ENCODE measurements at regions not wholly inside any gene's neighbourhood (a gene's known extent, or its start where the extent isn't known, plus 50 kb on each side); places are given as distances from the start of the nearest gene placed in this dataset.

DNA sequence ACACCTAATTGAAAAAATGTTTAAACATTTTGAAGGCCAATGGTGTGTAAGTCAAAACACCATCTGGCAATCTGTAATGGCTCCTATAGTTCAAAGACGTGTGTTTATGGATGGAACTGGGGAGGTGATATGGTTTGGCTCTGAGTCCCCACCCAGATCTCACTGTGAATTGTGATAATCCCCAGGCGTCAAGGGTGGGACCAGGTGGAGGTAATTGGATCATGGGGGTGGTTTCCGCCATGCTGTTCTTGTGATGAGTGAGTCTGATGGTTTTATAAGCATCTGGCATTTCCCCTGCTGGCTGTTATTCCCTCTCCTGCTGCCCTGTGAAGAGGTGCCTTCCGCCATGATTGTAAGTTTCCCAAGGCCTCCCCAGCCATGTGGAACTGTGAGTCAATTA is 52.2 kb downstream of the ADRA2C start:
- no peak for DNase-seq (ENCODE audit: low spot score in 2 of 2)
- Mint-ChIP-seq H3K27ac (no peak overlapping the region), H3K36me3 (no peaks in the 10 kb centered on the region), H3K9me3 (no peaks in the 10 kb centered on the region)
- no peak for ATAC-seq

- ATAC-seq (no peak), DNase-seq (ENCODE audit: low spot score in 2 of 2) (no peak)
- Mint-ChIP-seq H3K9me3 (no peaks in the 10 kb centered on the region), H3K27ac (no peak overlapping the region), H3K36me3 (no peaks in the 10 kb centered on the region)
Observed at GRCh38 chr4:3819210-3819919, 53.2 kb downstream of the ADRA2C start.

DNA sequence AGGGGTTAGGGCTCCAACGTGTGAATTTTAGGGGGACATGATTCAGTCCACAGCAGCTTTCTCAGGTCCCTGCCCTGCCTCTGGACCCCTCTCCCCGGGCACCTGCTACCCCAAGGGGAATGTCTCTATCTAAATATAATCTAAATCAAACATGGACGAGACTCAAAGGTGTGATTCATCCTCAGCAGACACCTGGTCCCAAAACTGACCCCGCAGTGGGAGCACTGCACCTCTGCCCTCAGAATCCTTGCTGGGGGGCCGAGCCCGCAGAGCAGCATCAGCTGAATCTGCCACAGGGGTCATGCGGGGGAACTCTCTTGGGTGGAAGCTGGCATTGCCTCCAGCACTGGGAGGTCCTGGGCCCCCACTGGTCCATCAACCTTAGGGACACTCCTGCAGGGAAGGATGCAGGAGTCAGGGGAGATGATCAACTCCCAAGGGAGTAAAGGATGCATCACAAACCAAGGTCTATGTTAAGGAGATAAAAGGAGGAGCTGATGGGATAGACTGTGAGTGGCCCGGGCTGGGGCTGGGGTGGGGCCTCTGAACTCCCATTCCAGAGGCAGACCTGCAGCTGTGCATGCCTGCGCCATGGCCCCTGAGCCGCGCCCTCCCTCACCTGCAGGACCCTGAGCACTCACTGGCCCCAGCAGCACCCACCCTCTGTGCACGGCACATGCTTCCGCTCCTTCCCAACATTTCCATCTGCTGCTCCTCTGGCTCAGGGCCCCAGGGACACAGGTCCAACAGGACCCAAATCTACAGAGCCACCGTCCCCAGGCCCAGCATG is 54.0 kb downstream of the ADRA2C start:
- Mint-ChIP-seq H3K36me3 (no peaks in the 10 kb centered on the region), H3K27ac (no peak overlapping the region), H3K9me3 (no peaks in the 10 kb centered on the region)
- ATAC-seq = no peak
- no peak for DNase-seq (ENCODE audit: low spot score in 2 of 2)

DNA sequence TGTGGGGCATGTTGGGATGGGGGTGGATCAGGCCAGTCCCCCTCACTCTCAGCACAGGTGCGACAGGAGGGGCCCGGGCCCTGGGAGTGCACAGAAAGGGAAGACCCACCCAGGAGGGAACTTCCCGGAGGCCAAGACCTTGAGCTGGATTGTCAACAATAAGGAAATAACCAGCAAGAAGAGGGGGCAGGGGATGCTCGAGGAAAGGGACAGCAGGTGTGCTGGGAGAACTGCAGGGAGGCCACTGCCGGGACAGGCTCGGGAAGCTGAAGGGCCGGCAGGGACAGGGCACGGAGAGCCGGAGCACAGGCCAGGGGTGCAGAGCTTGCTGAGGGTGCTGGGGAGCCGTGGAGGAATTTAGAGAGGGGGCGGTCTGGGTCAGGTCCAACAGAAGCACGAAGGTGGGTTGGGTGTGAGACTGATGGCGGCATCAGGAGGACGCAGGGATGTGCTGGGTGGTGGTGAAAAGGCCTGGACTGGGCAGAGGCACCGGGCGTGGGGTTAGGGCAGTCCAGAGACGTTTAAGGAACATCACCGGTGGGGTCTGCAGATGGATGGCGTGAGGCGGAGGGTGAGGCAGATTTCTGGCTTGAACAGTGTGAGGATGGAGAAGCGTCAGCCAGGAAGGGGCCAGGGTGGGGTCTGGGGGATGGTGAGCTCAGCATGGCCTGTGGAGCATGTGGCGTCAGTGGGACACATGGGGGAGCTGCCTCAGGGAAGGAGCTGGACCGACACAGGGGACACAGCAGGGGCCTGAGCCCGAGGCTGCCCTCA is 54.8 kb downstream of the ADRA2C start:
- Mint-ChIP-seq H3K27ac (no peak overlapping the region), H3K36me3 (no peaks in the 10 kb centered on the region), H3K9me3 (no peaks in the 10 kb centered on the region)
- ATAC-seq (no peak), DNase-seq (ENCODE audit: low spot score in 2 of 2) (no peak)

GRCh38 chr4:3821580-3822229 is 55.5 kb downstream of the ADRA2C start:
- no peak overlapping the region for H3K27ac Mint-ChIP-seq
- H3K36me3 Mint-ChIP-seq = no peaks in the 10 kb centered on the region
- ATAC-seq (no peak), DNase-seq (ENCODE audit: low spot score in 2 of 2) (no peak)
- H3K9me3 Mint-ChIP-seq = no peaks in the 10 kb centered on the region

DNA sequence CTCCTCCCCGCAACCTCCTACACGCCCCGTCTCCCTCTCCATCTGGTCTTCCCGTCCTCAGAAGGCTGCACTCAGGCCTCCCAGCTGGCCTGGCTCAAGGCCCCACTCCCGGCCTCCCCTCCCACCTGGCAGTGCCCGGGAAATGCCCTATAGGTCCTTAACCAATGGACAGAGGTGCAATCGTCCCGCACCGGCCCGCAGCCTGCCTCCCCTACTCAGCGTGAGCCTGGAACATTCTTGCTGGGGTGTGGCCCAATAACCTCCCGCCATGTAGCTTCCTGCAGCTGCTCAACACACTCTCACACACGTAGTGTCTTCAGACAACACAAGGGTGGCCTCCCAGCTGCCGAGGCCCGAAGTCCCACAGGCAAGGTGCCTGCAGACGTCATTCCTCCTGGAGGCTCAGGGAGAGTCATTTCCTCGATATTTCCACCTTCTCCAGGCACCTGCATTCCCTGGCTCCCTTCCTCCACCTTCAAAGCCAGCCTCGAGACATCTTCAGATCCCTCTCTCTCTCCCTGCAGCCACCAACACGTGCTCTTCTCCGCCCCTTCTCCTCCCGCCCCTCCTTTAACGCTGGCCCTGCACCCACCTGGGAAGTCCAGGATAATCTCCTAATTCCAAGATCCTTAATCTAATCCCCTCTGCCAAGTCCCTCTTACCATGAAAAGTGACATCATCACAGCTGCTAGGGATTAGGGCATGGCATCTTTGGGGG is 56.2 kb downstream of the ADRA2C start:
- Mint-ChIP-seq H3K9me3 (no peaks in the 10 kb centered on the region), H3K27ac (no peak overlapping the region), H3K36me3 (no peaks in the 10 kb centered on the region)
- DNase-seq (ENCODE audit: low spot score in 2 of 2) = no peak
- no peak for ATAC-seq

GRCh38 chr4:3823496-3824341 is 57.5 kb downstream of the ADRA2C start:
- Mint-ChIP-seq H3K27ac (no peak overlapping the region), H3K9me3 (no peaks in the 10 kb centered on the region), H3K36me3 (no peaks in the 10 kb centered on the region)
- ATAC-seq = no peak
- no peak for DNase-seq (ENCODE audit: low spot score in 2 of 2)

GRCh38 chr4:3824521-3825270 is 58.5 kb downstream of the ADRA2C start:
- Mint-ChIP-seq H3K9me3 (no peaks in the 10 kb centered on the region), H3K36me3 (no peaks in the 10 kb centered on the region), H3K27ac (no peak overlapping the region)
- no peak for DNase-seq (ENCODE audit: low spot score in 2 of 2)
- ATAC-seq = no peak

GRCh38 chr4:3825530-3825929 is 59.3 kb downstream of the ADRA2C start:
- ATAC-seq = no peak
- H3K9me3 Mint-ChIP-seq = no peaks in the 10 kb centered on the region
- H3K36me3 Mint-ChIP-seq = no peaks in the 10 kb centered on the region
- no peak for DNase-seq (ENCODE audit: low spot score in 2 of 2)
- H3K27ac Mint-ChIP-seq = no peak overlapping the region

- Mint-ChIP-seq H3K27ac (peak overlapping the region in 1 of 2 donors; percentile 65), H3K36me3 (no peaks in the 10 kb centered on the region)
- ATAC-seq = no peak
Observed at GRCh38 chr4:3826247-3827172, 60.3 kb downstream of the ADRA2C start.

GRCh38 chr4:3827616-3828492 is 61.7 kb downstream of the ADRA2C start:
- no peak for ATAC-seq
- no peak overlapping the region for H3K27ac Mint-ChIP-seq
- no peak for DNase-seq (ENCODE audit: low spot score in 2 of 2)
- H3K9me3 Mint-ChIP-seq = no peaks in the 10 kb centered on the region
- H3K36me3 Mint-ChIP-seq = no peaks in the 10 kb centered on the region

More at GRCh38 chr4:3826247-3827172, 60.3 kb downstream of the ADRA2C start:
- no peak for DNase-seq (ENCODE audit: low spot score in 2 of 2)
- no peaks in the 10 kb centered on the region for H3K9me3 Mint-ChIP-seq

DNA sequence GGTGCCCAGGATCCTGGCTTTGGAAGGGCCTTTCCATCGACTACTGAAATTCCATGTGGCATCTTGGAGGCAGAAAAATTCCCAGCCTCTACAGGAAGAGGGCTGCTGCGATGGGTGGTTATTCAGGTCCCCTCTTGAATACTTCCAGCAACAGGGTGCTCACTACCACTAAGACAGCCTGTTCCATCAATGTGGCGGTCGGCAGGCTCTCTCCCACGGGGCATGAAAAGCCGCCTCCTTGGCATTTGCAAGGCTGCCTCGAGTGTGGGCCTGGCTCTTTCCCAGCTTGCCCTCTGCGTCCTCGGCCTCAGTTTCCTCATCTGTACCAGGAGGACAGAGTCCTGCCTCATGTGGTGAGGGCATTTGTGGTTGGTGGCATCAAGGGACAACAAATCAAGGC is 62.4 kb downstream of the ADRA2C start:
- Mint-ChIP-seq H3K36me3 (no peaks in the 10 kb centered on the region), H3K27ac (no peak overlapping the region), H3K9me3 (no peaks in the 10 kb centered on the region)
- ATAC-seq (no peak), DNase-seq (ENCODE audit: low spot score in 2 of 2) (no peak)

DNA sequence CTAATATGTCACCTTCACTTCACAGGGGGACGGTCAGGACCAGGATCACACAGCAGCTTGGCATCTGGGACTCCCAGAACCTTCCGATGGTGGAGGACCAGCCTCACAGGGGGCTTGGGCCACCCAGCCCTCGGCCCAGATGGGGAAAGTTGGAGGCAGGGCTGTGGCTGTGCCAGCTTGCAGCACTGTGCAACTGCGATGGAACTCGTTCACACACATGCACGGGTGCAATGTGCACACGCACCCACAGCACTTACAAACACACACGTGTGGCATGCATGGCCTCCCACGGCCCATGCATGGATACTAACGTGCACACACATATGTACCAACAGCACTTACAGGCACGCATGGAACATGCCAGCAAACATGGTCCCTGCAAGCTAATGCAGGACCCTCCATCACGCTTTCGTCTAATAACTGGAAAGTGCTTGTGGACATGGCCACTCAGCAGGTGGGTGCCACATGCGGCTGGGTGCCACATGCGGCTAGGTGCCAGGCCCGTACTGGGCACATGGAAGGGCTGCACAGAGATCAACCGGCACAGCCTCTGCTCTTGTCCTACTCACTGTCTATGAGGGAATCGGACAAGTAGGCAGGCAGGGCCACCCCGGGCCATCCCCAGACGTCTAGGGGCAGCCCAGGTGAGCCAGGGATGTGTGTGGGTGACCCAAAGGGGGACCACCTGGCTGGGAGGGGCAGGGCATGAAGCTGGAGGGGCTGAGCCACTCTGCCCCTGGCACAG is 63.2 kb downstream of the ADRA2C start:
- Mint-ChIP-seq H3K9me3 (no peaks in the 10 kb centered on the region), H3K27ac (no peak overlapping the region), H3K36me3 (no peaks in the 10 kb centered on the region)
- ATAC-seq (no peak), DNase-seq (ENCODE audit: low spot score in 2 of 2) (no peak)

All from activated naive CD4-positive, alpha-beta T cell treated with anti-CD3 and anti-CD28 coated beads, Interleukin-2, amount 50 U/mL, for 72 hours (primary cell).